ENCODE measurements at regions not wholly inside any gene's neighbourhood (a gene's known extent, or its start where the extent isn't known, plus 50 kb on each side); places are given as distances from the start of the nearest gene placed in this dataset.

- TF ChIP-seq, protein P1, sequence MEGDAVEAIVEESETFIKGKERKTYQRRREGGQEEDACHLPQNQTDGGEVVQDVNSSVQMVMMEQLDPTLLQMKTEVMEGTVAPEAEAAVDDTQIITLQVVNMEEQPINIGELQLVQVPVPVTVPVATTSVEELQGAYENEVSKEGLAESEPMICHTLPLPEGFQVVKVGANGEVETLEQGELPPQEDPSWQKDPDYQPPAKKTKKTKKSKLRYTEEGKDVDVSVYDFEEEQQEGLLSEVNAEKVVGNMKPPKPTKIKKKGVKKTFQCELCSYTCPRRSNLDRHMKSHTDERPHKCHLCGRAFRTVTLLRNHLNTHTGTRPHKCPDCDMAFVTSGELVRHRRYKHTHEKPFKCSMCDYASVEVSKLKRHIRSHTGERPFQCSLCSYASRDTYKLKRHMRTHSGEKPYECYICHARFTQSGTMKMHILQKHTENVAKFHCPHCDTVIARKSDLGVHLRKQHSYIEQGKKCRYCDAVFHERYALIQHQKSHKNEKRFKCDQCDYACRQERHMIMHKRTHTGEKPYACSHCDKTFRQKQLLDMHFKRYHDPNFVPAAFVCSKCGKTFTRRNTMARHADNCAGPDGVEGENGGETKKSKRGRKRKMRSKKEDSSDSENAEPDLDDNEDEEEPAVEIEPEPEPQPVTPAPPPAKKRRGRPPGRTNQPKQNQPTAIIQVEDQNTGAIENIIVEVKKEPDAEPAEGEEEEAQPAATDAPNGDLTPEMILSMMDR (IDR thresholded peaks at IDR 0.05) = no peak
- no peak for TF ChIP-seq POLR2A (IDR thresholded peaks at IDR 0.05)
Observed at GRCh38 chr12:118778077-118778476, 203.3 kb upstream of the SRRM4 start.
